Right lobe of liver (tissue), 6 donors: ENCODE measurements at regions not wholly inside any gene's neighbourhood (a gene's known extent, or its start where the extent isn't known, plus 50 kb on each side); places are given as distances from the start of the nearest gene placed in this dataset.
A peak's percentile ranks its signal among the peaks of the same experiment; 100 is the strongest.

Source experiments
- ATAC-seq, 4 donors: fragments of 200-7000 bp; cut with Tn5 transposase; one replicate each; pipeline ENCODE4 v1.9.1; 2020; ENCODE audit warnings: mild to moderate bottlenecking in 4 of 4, moderate library complexity in 4 of 4
- DNase-seq, 3 donors: peaks; one replicate each; pipeline ENCODE4 v3.0.0-alpha.2; 2020
- H3K27ac ChIP-seq, 3 donors: fragments of 200-600 bp; one replicate each; pipeline ENCODE4 v1.8.0; 2022
- H3K27me3 ChIP-seq, 2 donors: fragments of 200-600 bp; one replicate each; pipeline ENCODE4 v1.8.0; 2022
- H3K36me3 ChIP-seq, 4 donors: fragments of 200-600 bp; sonication (generic) in 1 of 4; one replicate each; pipeline versions ENCODE4 v1.5.1 to v1.8.0; 2017 to 2022; ENCODE audit warnings: control low read depth in 1 of 4
- H3K4me1 ChIP-seq, 4 donors: fragments of 200-600 bp; sonication (generic) in 1 of 4; one replicate each; pipeline versions ENCODE4 v1.5.1 to v1.8.0; 2017 to 2022; ENCODE audit warnings: control low read depth in 1 of 4
- H3K4me3 ChIP-seq, 3 donors: fragments of 200-600 bp; one replicate each; pipeline ENCODE4 v1.8.0; 2022
- H3K9me3 ChIP-seq, 4 donors: fragments of 200-600 bp; sonication (generic) in 1 of 4; one replicate each; pipeline versions ENCODE4 v1.5.1 to v1.8.0; 2017 to 2022; ENCODE audit warnings: control low read depth in 1 of 4
- POLR2A ChIP-seq: fragments of 450-650 bp; IDR thresholded peaks from one replicate; pipeline ENCODE4 v1.6.1; 2017; ENCODE audit warnings: antibody characterized with exemption, mild to moderate bottlenecking
- WGBS: methylation state at CpG from one replicate; pipeline ENCODE4 v1.1.6; 2018; ENCODE audit warnings: low coverage, low lambda C conversion rate; ENCODE audit not compliant: insufficient coverage; ENCODE audit errors: missing lambda C conversion rate; 5-methylcytosine and 5-hydroxymethylcytosine counted together
- intact Hi-C, 2 donors: fragments of 100-400 bp; cut with DNase I; formaldehyde crosslinking; loops; one replicate each; pipeline versions ENCODE4 v1.11.2 to v1.14.1; 2022
- TF ChIP-seq, protein P1 (sequence below), 4 donors: fragments of 200-600 bp in 3 of 4; fragments of 450-650 bp in 1 of 4; IDR thresholded peaks; one replicate each; pipeline versions ENCODE4 v1.5.1 to v1.8.0; 2016 to 2022; ENCODE audit warnings: antibody characterized with exemption in 4 of 4, mild to moderate bottlenecking in 2 of 4
- donor health status: DM: no; HTN: yes; CAD: no.
- donor health status: DM: no; HTN: no; CAD: no.
- donor health status: DM: no; HTN: no; CAD: no.
- donor health status: DM: no; HTN: yes; CAD: no.
- donor health status: DM: no; HTN: yes; CAD: no.

DNA sequence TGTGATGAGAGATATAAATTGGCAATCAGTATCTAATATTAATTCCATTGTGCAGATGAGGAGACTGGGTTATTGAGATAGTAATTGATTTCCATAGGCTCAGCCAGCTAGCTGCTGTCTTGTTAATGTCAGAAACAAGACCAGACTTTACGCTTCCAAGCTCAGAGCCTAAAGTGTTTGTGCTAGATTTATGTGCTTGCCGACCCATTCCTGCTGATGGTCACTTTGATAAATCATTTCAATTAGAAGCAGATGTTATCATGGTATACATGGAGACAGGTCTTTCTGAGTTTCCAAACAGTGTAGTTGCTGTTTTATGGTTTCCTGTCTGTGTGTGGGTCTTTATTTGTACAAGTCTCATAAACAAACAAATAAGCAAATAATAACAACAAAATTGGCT is 92.8 kb downstream of the AQP4 start:
- H3K36me3 ChIP-seq = no peaks in the 10 kb centered on the region
- 22% methylated on average over 1 of the region's 2 CpGs for WGBS
- no peaks in the 10 kb centered on the region for H3K4me1 ChIP-seq
- TF ChIP-seq, protein P1, sequence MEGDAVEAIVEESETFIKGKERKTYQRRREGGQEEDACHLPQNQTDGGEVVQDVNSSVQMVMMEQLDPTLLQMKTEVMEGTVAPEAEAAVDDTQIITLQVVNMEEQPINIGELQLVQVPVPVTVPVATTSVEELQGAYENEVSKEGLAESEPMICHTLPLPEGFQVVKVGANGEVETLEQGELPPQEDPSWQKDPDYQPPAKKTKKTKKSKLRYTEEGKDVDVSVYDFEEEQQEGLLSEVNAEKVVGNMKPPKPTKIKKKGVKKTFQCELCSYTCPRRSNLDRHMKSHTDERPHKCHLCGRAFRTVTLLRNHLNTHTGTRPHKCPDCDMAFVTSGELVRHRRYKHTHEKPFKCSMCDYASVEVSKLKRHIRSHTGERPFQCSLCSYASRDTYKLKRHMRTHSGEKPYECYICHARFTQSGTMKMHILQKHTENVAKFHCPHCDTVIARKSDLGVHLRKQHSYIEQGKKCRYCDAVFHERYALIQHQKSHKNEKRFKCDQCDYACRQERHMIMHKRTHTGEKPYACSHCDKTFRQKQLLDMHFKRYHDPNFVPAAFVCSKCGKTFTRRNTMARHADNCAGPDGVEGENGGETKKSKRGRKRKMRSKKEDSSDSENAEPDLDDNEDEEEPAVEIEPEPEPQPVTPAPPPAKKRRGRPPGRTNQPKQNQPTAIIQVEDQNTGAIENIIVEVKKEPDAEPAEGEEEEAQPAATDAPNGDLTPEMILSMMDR (IDR thresholded peaks at IDR 0.05) = no peak
- TF ChIP-seq POLR2A = no peak
- H3K27me3 ChIP-seq = no peaks in the 10 kb centered on the region
- intact Hi-C loops = loop anchor here in 1 of 2 donors (10.0 kb wide), 1 partner anchor 118 kb away; no protein-coding TSS in a partner anchor
- ATAC-seq (no peak), DNase-seq (no peak)
- H3K9me3 ChIP-seq = no peaks in the 10 kb centered on the region
- H3K4me3 ChIP-seq = no peak overlapping the region
- H3K27ac ChIP-seq = no peak overlapping the region

DNA sequence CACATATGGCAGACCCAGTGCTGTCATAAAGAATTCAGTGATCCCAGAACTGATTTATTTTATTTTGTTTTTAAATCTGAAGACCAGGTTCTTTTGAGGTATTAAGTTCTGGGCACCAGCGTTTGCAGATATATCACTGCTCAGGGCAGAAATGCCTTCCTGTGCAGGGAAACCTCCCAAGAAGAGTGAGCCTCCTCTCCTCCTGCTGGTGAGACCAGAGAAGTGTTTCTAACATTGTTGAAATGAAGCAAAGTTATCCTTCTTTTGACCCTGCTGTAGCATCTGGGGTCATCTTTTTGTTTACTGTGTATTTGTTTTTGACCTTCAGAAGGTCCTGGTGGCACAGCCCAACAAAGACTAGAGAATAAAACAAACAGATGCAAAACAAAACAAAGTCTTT is 94.0 kb downstream of the AQP4 start:
- DNase-seq = peak in 1 of 3 donors; percentile 58
- no peaks in the 10 kb centered on the region for H3K36me3 ChIP-seq
- no peak overlapping the region for H3K27ac ChIP-seq
- H3K4me1 ChIP-seq = no peaks in the 10 kb centered on the region
- intact Hi-C loops = loop anchor here in 1 of 2 donors (10.0 kb wide), 1 partner anchor 117 kb away; no protein-coding TSS in a partner anchor
- no peaks in the 10 kb centered on the region for H3K27me3 ChIP-seq
- no peaks in the 10 kb centered on the region for H3K9me3 ChIP-seq
- no peak overlapping the region for H3K4me3 ChIP-seq
- TF ChIP-seq, protein P1 (IDR thresholded peaks at IDR 0.05) = peak; percentile 52 to 77 (median 66)
- TF ChIP-seq POLR2A = no peak
- WGBS = 0% methylated on average over 1 of the region's 1 CpG
- peak; percentile 94 to 98 (median 96) for ATAC-seq

DNA sequence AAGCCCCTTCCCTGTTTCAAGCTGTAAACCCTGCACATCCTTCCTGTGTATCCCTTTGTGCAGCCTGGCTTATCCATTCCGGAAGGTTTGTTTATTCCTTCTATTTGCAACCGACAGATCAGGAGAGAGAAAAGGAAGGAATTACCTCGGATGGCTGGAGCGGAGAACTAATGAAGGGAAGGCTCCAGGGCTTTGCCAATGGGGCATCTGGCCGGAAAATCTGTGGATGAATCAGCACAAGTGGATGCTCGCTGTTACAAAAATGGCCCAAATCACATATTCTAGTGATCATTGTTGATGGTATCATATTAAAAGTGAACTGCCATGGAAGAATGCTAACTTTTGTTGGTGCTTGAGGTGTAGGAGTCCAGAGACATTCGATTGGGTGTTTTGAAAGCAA is 97.1 kb downstream of the AQP4 start:
- 54% methylated on average over 7 of the region's 7 CpGs for WGBS
- Histone ChIP-seq H3K9me3 (no peaks in the 10 kb centered on the region), H3K27ac (no peak overlapping the region), H3K27me3 (no peaks in the 10 kb centered on the region), H3K36me3 (no peaks in the 10 kb centered on the region), H3K4me1 (peaks cover 0 to 23% (median 6%) of the 10 kb centered on the region in 4 donors), H3K4me3 (no peak overlapping the region)
- TF ChIP-seq, protein P1 (IDR thresholded peaks at IDR 0.05) = no peak
- no peak for TF ChIP-seq POLR2A
- intact Hi-C loops = no loop called here
- DNase-seq = no peak
- ATAC-seq = no peak

DNA sequence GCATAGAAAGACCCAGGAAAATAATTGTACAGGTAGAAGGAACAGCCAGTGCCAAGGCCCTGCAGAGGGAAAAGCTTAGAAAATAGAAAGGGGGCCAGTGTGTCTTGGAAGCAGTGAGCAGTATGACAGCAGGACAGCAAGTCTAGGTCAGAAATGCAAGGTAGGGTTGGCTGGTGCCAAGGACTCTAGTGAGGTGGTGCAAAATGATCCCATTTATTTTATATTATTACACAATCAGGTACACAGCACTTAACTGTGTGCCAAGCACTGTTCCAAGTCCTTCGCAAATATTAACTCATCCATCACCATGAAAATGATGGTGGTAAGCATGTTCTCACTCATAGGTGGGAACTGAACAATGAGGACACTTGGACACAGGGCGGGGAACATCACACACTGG is 100.0 kb downstream of the AQP4 start:
- Histone ChIP-seq H3K27me3 (no peaks in the 10 kb centered on the region), H3K4me1 (peaks cover 0 to 24% (median 6%) of the 10 kb centered on the region in 4 donors), H3K36me3 (no peaks in the 10 kb centered on the region), H3K4me3 (no peak overlapping the region), H3K27ac (no peak overlapping the region), H3K9me3 (no peaks in the 10 kb centered on the region)
- ATAC-seq = peak; percentile 85 to 96 (median 90)
- DNase-seq = peak in 2 of 3 donors; percentile 31 to 70
- intact Hi-C loops = no loop called here
- WGBS = 24% methylated on average over 2 of the region's 2 CpGs
- no peak for TF ChIP-seq POLR2A
- TF ChIP-seq, protein P1 (IDR thresholded peaks at IDR 0.05) = no peak

DNA sequence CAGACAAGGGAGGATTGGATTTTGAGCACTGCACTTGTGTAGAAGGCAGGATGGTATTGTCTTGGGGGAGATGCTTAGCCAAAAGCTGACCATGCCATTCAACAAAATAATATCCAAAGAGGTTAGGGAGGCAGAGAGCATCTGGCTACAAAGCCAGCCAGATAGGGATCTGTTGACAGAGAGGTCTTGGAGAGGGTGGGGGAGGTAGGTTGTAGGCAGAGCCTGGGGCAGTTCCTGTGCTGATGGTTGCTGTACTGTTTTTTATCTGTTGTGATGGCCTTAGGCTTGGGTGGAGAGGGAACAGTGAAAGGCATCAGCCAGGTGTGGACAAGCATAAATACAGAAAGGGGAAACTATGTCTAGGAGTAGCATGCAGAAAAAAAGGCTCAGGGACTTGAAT is 100.9 kb downstream of the AQP4 start:
- no peaks in the 10 kb centered on the region for H3K27me3 ChIP-seq
- H3K9me3 ChIP-seq = no peaks in the 10 kb centered on the region
- peaks cover 0 to 24% (median 6%) of the 10 kb centered on the region in 4 donors for H3K4me1 ChIP-seq
- intact Hi-C loops = no loop called here
- H3K36me3 ChIP-seq = no peaks in the 10 kb centered on the region
- TF ChIP-seq, protein P1 (IDR thresholded peaks at IDR 0.05) = no peak
- no peak for TF ChIP-seq POLR2A
- no peak overlapping the region for H3K4me3 ChIP-seq
- no peak for DNase-seq
- no peak overlapping the region for H3K27ac ChIP-seq
- peak in 1 of 4 donors; percentile 6 for ATAC-seq
